Right renal pelvis (tissue), 4 donors: ENCODE measurements at regions not wholly inside any gene's neighbourhood (a gene's known extent, or its start where the extent isn't known, plus 50 kb on each side); places are given as distances from the start of the nearest gene placed in this dataset.

Experiments
- DNase-seq, 4 donors: peaks; one replicate each; pipeline ENCODE4 v3.0.0-alpha.2; 2013; ENCODE audit warnings: low read depth in 4 of 4, low spot score in 3 of 4, missing footprints in 1 of 4

DNA sequence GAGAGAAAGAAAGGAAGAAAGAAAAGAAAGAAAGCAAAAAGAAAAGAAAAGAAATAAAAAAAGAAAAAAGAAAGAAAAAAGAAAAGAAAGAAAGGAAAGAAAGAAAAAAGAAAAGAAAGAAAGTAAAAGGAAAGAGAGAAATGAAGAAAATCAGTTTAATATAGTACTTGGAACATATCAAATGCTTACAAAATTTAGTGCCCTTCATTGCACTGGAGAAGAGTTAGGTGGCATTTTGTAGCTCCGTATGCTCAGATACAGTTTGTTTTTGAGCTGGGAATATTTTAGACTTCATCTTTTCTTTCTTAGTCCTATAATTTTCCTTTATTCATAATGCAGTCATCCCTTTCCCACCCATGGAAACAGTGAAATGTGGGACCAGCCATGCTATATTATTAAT lies 56.2 kb upstream of the APP start:
- no peak for DNase-seq

DNA sequence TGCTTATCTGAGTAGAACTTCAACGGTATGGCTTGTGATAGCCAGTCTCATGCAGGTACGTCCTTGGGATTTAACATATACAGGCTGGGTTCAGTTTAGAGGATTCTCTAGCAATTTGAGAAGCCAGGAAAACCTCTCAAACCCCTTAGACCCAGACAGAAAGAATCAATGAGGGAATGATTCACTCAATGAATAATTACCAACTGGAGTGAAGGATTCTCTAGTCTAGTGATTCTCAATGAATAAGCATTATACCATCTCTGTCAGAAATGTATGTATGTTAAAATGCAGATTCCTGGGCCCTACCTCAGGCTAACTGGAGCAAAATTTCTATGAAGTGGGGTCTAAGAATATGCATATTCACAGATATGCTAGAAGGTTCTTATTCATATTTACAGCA lies 54.5 kb upstream of the APP start:
- DNase-seq: no peak

DNA sequence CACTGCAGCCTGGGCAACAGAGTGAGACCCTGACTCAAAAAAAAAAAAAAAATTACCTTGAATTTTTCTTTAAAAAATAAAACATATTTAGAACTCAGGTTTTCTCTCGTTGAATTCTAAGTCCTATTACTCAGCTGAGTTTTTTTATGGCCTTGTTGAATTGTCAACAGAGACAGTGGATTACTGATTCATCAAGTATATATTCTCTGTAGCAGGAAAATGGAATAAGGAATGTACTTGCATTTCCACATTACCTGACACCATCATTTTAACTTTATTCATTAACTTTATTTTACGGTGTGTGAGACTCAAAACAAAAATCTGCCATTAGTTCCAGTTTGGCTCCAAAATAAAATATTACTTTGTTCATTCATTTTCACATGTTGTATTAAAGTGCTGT lies 53.8 kb upstream of the APP start:
- DNase-seq: no peak
